ENCODE measurements at regions not wholly inside any gene's neighbourhood (a gene's known extent, or its start where the extent isn't known, plus 50 kb on each side); places are given as distances from the start of the nearest gene placed in this dataset.
"Not testable (repeated sequence)": the region's sequence is repeated elsewhere in the genome, so short reads cannot be mapped to it uniquely, and the experiment has no call there.

GRCh38 chr3:4222574-4223175, 80.5 kb upstream of the SETMAR start:
- no peak for DNase-seq (ENCODE audit: low spot score)

- no peak for DNase-seq (ENCODE audit: low spot score)
These were observed 79.4 kb upstream of the SETMAR start for GRCh38 chr3:4223777-4224176.

- DNase-seq (ENCODE audit: low spot score) = no peak
These were observed 78.8 kb upstream of the SETMAR start for GRCh38 chr3:4224331-4224730.

- no peak for DNase-seq (ENCODE audit: low spot score)
These were observed 78.1 kb upstream of the SETMAR start for GRCh38 chr3:4225005-4225471.

GRCh38 chr3:4228295-4228694, 74.9 kb upstream of the SETMAR start:
- DNase-seq (ENCODE audit: low spot score) = no peak

GRCh38 chr3:4231041-4231440, 72.1 kb upstream of the SETMAR start:
- DNase-seq (ENCODE audit: low spot score) = no peak

- no peak for DNase-seq (ENCODE audit: low spot score)
These were observed 70.4 kb upstream of the SETMAR start for GRCh38 chr3:4232798-4233197.

GRCh38 chr3:4233488-4233887, 69.7 kb upstream of the SETMAR start:
- DNase-seq (ENCODE audit: low spot score) = no peak

GRCh38 chr3:4234889-4235288, 68.3 kb upstream of the SETMAR start:
- no peak for DNase-seq (ENCODE audit: low spot score)

- no peak for DNase-seq (ENCODE audit: low spot score)
These were observed 67.5 kb upstream of the SETMAR start for GRCh38 chr3:4235690-4236089.

- DNase-seq (ENCODE audit: low spot score) = no peak
These were observed 61.5 kb upstream of the SETMAR start for GRCh38 chr3:4241595-4242170.

GRCh38 chr3:4245671-4246070, 57.5 kb upstream of the SETMAR start:
- DNase-seq (ENCODE audit: low spot score) = no peak

GRCh38 chr3:4247391-4247790, 55.8 kb upstream of the SETMAR start:
- no peak for DNase-seq (ENCODE audit: low spot score)

GRCh38 chr3:4250064-4250463, 53.1 kb upstream of the SETMAR start:
- no peak for DNase-seq (ENCODE audit: low spot score)

- DNase-seq (ENCODE audit: low spot score) = no peak
These were observed 51.8 kb upstream of the SETMAR start for GRCh38 chr3:4251412-4251811.

- DNase-seq (ENCODE audit: low spot score) = not testable (repeated sequence)
These were observed 49.9 kb upstream of the SETMAR start for GRCh38 chr3:4253072-4253832.
